KMS-11 (cell line): ENCODE measurements at regions not wholly inside any gene's neighbourhood (a gene's known extent, or its start where the extent isn't known, plus 50 kb on each side); places are given as distances from the start of the nearest gene placed in this dataset.
"Not testable (repeated sequence)": the region's sequence is repeated elsewhere in the genome, so short reads cannot be mapped to it uniquely, and the experiment has no call there.

Experiments
- H2AFZ ChIP-seq: fragments of 200-600 bp; sonication (generic); 2 replicates; pipeline ENCODE4 v1.6.1; 2016; ENCODE audit warnings: antibody characterized with exemption, mixed run types, low read depth
- H3K27ac ChIP-seq: fragments of 200-600 bp; sonication (generic); 2 replicates; pipeline ENCODE4 v1.6.1; 2016; ENCODE audit warnings: mild to moderate bottlenecking, mixed run types
- H3K27me3 ChIP-seq: fragments of 200-600 bp; sonication (generic); 2 replicates; pipeline ENCODE4 v1.6.1; 2017; ENCODE audit warnings: mild to moderate bottlenecking, low read depth, mixed run types, moderate library complexity; ENCODE audit not compliant: insufficient read depth
- H3K36me3 ChIP-seq: fragments of 200-600 bp; sonication (generic); 2 replicates; pipeline ENCODE4 v1.6.1; 2017; ENCODE audit warnings: mild to moderate bottlenecking, mixed run types; ENCODE audit not compliant: insufficient read depth
- H3K4me1 ChIP-seq: fragments of 200-600 bp; sonication (generic); 2 replicates; pipeline ENCODE4 v1.6.1; 2016; ENCODE audit warnings: mild to moderate bottlenecking, low read depth, mixed run types; ENCODE audit not compliant: poor library complexity, severe bottlenecking
- H3K4me2 ChIP-seq: fragments of 200-600 bp; sonication (generic); 2 replicates; pipeline ENCODE4 v1.7.0; 2016; ENCODE audit warnings: mild to moderate bottlenecking, mixed run types
- H3K4me3 ChIP-seq: fragments of 200-600 bp; sonication (generic); IDR thresholded peaks from 2 replicates; pipeline ENCODE4 v1.6.1; 2017; ENCODE audit warnings: low read depth, low read length, mixed read lengths; ENCODE audit not compliant: insufficient read depth
- H3K79me2 ChIP-seq: fragments of 200-600 bp; sonication (generic); 2 replicates; pipeline ENCODE4 v1.6.1; 2016; ENCODE audit warnings: low read depth, mixed run types; ENCODE audit not compliant: insufficient read depth
- H3K9ac ChIP-seq: fragments of 200-600 bp; sonication (generic); 2 replicates; pipeline ENCODE4 v1.6.1; 2016; ENCODE audit warnings: mild to moderate bottlenecking, mixed run types
- H4K20me1 ChIP-seq: fragments of 200-600 bp; sonication (generic); 2 replicates; pipeline ENCODE4 v1.6.1; 2016; ENCODE audit warnings: mild to moderate bottlenecking, mixed run types; ENCODE audit not compliant: insufficient read depth
- TF ChIP-seq, protein P1 (sequence below): fragments of 200-600 bp; sonication (generic); conservative IDR thresholded peaks from 2 replicates; pipeline ENCODE4 v1.6.1; 2017; ENCODE audit warnings: low read depth, mild to moderate bottlenecking, antibody characterized with exemption, low read length, moderate library complexity, mixed read lengths

DNA sequence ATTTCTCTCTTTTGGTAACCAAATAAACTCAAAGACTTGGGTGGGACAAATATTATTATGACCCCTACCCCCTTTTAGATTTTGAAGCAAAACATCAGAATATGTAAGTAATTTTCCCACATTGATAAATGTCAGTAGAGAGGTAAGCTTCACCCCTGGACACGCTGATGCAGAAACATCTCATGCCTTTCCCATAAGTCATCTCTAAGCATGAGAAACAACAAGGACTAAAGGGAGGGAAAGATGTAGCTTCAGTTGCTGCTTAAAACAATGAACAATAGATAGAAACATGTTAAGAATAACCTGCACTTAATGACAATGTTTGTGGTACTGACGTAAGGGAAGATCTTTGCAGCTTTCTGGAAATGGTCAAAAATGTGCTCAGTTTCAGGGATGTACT is 56.3 kb upstream of the SLC8A3 start:
- Histone ChIP-seq H3K4me1 (no peaks in the 10 kb centered on the region), H3K4me2 (no peak overlapping the region), H3K4me3 (no peak overlapping the region), H3K79me2 (no peaks in the 10 kb centered on the region), H3K9ac (no peak overlapping the region), H2AFZ (no peak overlapping the region), H3K36me3 (no peaks in the 10 kb centered on the region), H3K27me3 (no peaks in the 10 kb centered on the region), H3K27ac (no peak overlapping the region), H4K20me1 (no peaks in the 10 kb centered on the region)
- TF ChIP-seq, protein P1, sequence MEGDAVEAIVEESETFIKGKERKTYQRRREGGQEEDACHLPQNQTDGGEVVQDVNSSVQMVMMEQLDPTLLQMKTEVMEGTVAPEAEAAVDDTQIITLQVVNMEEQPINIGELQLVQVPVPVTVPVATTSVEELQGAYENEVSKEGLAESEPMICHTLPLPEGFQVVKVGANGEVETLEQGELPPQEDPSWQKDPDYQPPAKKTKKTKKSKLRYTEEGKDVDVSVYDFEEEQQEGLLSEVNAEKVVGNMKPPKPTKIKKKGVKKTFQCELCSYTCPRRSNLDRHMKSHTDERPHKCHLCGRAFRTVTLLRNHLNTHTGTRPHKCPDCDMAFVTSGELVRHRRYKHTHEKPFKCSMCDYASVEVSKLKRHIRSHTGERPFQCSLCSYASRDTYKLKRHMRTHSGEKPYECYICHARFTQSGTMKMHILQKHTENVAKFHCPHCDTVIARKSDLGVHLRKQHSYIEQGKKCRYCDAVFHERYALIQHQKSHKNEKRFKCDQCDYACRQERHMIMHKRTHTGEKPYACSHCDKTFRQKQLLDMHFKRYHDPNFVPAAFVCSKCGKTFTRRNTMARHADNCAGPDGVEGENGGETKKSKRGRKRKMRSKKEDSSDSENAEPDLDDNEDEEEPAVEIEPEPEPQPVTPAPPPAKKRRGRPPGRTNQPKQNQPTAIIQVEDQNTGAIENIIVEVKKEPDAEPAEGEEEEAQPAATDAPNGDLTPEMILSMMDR, result no peak

DNA sequence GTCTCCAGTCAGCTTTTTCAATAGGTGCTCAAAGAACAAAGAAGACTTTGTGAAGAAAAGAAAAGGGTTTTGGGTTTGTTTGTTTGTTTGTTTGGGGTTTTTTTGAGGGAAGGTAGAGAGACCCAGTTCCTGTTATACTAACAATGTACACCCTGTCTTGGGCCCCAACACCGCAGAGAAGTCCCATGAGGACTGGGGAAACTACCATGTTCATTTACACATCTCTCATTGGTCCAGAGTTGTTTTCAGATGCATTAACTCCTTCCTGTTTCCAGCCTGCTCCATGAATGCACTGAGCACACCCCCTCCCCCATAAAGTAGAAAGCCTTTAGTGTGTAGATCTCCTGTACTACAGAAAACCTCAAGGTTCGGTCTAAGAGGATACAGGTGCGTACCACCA is 51.1 kb upstream of the SLC8A3 start:
- Histone ChIP-seq H2AFZ (no peak overlapping the region), H4K20me1 (no peaks in the 10 kb centered on the region), H3K36me3 (no peaks in the 10 kb centered on the region), H3K4me3 (no peak overlapping the region), H3K4me1 (no peaks in the 10 kb centered on the region), H3K27ac (no peak overlapping the region), H3K79me2 (no peaks in the 10 kb centered on the region), H3K4me2 (no peak overlapping the region), H3K27me3 (no peaks in the 10 kb centered on the region), H3K9ac (no peak overlapping the region)
- TF ChIP-seq, protein P1, result no peak

DNA sequence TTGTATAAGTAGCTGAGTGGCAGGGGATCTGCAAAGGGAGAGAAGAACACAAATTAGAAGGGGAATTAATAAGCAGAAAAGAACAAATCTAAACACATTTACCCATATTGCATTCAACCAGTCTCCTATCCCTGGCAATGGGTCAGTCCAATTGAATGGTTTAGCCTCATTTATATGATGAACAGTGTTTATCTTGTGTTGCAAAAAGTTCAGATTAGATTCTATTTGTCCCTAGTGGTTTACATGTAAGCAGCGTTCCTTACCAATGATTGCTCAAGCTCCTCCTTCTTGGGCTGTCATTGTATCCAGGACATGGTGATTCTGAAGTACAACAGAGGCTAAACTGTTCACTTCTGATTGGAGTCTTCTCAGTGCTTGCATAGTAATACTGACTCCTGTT is 49.9 kb upstream of the SLC8A3 start:
- H3K9ac ChIP-seq, H3K4me1 ChIP-seq, H3K27ac ChIP-seq, H3K4me2 ChIP-seq, H3K79me2 ChIP-seq, H4K20me1 ChIP-seq, H3K27me3 ChIP-seq, H2AFZ ChIP-seq, H3K36me3 ChIP-seq, H3K4me3 ChIP-seq: not testable (repeated sequence)
